ENCODE measurements at regions not wholly inside any gene's neighbourhood (a gene's known extent, or its start where the extent isn't known, plus 50 kb on each side); places are given as distances from the start of the nearest gene placed in this dataset.

GRCh38 chr18:60746491-60746890 lies 373.9 kb upstream of the MC4R start:
- DNase-seq = no peak
- intact Hi-C loops (cut with DNase I; ENCODE audit: low total_unique reads) = no loop called here

GRCh38 chr18:60746919-60747318 lies 374.3 kb upstream of the MC4R start:
- Histone ChIP-seq H3K27me3 (replicated peaks in 1 of 7) (no peaks in the 10 kb centered on the region), H3K9me3 (no peaks in the 10 kb centered on the region), H3K36me3 (no peaks in the 10 kb centered on the region), H3K4me3 (no peak overlapping the region), H3K4me1 (peaks cover 0 to 5% (median 0%) of the 10 kb centered on the region in 6 donors), H3K27ac (peak overlapping the region in 3 of 8 donors; percentile 6 to 36 (median 7))
- intact Hi-C loops (cut with DNase I; ENCODE audit: low total_unique reads) = no loop called here
- no peak for DNase-seq
- TF ChIP-seq POLR2A (IDR thresholded peaks at IDR 0.05) = no peak
- no peak for TF ChIP-seq POLR2AphosphoS5 (IDR thresholded peaks at IDR 0.05)
- TF ChIP-seq, protein P1, sequence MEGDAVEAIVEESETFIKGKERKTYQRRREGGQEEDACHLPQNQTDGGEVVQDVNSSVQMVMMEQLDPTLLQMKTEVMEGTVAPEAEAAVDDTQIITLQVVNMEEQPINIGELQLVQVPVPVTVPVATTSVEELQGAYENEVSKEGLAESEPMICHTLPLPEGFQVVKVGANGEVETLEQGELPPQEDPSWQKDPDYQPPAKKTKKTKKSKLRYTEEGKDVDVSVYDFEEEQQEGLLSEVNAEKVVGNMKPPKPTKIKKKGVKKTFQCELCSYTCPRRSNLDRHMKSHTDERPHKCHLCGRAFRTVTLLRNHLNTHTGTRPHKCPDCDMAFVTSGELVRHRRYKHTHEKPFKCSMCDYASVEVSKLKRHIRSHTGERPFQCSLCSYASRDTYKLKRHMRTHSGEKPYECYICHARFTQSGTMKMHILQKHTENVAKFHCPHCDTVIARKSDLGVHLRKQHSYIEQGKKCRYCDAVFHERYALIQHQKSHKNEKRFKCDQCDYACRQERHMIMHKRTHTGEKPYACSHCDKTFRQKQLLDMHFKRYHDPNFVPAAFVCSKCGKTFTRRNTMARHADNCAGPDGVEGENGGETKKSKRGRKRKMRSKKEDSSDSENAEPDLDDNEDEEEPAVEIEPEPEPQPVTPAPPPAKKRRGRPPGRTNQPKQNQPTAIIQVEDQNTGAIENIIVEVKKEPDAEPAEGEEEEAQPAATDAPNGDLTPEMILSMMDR (IDR thresholded peaks at IDR 0.05 in 8 of 11, conservative IDR thresholded peaks at IDR 0.05 in 3 of 11) = no peak

More at GRCh38 chr18:60746491-60746890, 373.9 kb upstream of the MC4R start:
- TF ChIP-seq POLR2AphosphoS5 (IDR thresholded peaks at IDR 0.05) (no peak), POLR2A (IDR thresholded peaks at IDR 0.05) (no peak)
- TF ChIP-seq, protein P1 (IDR thresholded peaks at IDR 0.05 in 8 of 11, conservative IDR thresholded peaks at IDR 0.05 in 3 of 11) = no peak
- Histone ChIP-seq H3K27ac (peak overlapping the region in 2 of 8 donors; percentile 6 to 7), H3K27me3 (replicated peaks in 1 of 7) (no peaks in the 10 kb centered on the region), H3K9me3 (no peaks in the 10 kb centered on the region), H3K4me1 (peaks cover 0 to 5% (median 0%) of the 10 kb centered on the region in 6 donors), H3K36me3 (no peaks in the 10 kb centered on the region), H3K4me3 (no peak overlapping the region)

DNA sequence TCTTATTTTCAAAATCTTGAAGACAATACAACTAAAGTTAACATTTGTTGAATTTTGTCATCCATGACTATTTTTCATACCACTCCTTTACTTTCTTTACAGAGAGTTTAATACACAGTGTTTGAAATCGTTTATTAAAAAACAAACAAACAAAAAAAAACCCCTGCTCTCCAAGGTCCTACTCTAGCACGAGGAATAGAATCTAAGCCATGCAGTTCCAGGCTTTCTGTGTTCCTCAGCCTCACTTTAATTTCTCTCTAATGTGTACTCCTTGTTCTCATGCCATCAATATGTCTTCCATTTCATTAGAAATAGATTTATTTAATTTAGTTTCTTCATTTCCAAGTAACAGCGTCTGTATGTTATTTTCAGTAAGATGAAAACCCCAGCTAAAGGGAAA lies 381.2 kb upstream of the MC4R start:
- H3K27me3 ChIP-seq (replicated peaks in 1 of 7) = no peaks in the 10 kb centered on the region
- H3K9me3 ChIP-seq = no peaks in the 10 kb centered on the region
- H3K4me3 ChIP-seq = no peak overlapping the region
- no peaks in the 10 kb centered on the region for H3K36me3 ChIP-seq
- no peak overlapping the region for H3K27ac ChIP-seq
- no peak for DNase-seq
- WGBS, 5 donors = 23 to 40% (median 31%) methylated on average over 3 of the region's 3 CpGs
- no peaks in the 10 kb centered on the region for H3K4me1 ChIP-seq
- intact Hi-C loops (cut with DNase I; ENCODE audit: low total_unique reads) = no loop called here
- TF ChIP-seq POLR2A (IDR thresholded peaks at IDR 0.05) = no peak
- TF ChIP-seq POLR2AphosphoS5 (IDR thresholded peaks at IDR 0.05) = no peak
- TF ChIP-seq, protein P1 (IDR thresholded peaks at IDR 0.05 in 8 of 11, conservative IDR thresholded peaks at IDR 0.05 in 3 of 11) = no peak

GRCh38 chr18:60754413-60755009 lies 381.9 kb upstream of the MC4R start:
- TF ChIP-seq, protein P1 (IDR thresholded peaks at IDR 0.05 in 8 of 11, conservative IDR thresholded peaks at IDR 0.05 in 3 of 11) = no peak
- TF ChIP-seq POLR2AphosphoS5 (IDR thresholded peaks at IDR 0.05) = no peak
- no peak for TF ChIP-seq POLR2A (IDR thresholded peaks at IDR 0.05)
- 15 to 32% (median 17%) methylated on average over 4 of the region's 4 CpGs for WGBS, 5 donors
- H3K36me3 ChIP-seq = no peaks in the 10 kb centered on the region
- H3K4me1 ChIP-seq = no peaks in the 10 kb centered on the region
- intact Hi-C loops (cut with DNase I; ENCODE audit: low total_unique reads) = no loop called here
- H3K27me3 ChIP-seq (replicated peaks in 1 of 7) = no peaks in the 10 kb centered on the region
- no peak overlapping the region for H3K27ac ChIP-seq
- no peak overlapping the region for H3K4me3 ChIP-seq
- DNase-seq = no peak
- H3K9me3 ChIP-seq = no peaks in the 10 kb centered on the region
